ENCODE measurements at regions not wholly inside any gene's neighbourhood (a gene's known extent, or its start where the extent isn't known, plus 50 kb on each side); places are given as distances from the start of the nearest gene placed in this dataset.

DNA sequence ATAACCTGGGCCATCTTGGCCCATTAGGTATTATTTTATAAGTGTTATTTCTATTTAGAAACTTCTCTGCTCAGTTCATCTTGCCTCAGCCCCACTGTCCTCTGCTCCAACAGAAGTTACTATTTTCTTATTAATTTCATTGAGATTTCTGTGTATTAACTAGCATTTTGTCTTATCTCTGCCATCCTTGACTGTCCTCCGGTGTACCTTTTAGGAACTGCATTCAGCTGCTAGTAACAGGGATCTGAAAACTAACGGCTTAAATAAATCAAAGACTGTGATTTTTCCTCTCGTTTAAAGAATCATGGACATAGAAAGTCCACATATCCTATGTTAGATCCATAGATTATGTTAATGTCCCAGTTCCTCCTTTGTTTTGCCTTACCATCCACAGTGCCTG, 382.5 kb downstream of the MATN1 start:
- TF ChIP-seq, protein P1, sequence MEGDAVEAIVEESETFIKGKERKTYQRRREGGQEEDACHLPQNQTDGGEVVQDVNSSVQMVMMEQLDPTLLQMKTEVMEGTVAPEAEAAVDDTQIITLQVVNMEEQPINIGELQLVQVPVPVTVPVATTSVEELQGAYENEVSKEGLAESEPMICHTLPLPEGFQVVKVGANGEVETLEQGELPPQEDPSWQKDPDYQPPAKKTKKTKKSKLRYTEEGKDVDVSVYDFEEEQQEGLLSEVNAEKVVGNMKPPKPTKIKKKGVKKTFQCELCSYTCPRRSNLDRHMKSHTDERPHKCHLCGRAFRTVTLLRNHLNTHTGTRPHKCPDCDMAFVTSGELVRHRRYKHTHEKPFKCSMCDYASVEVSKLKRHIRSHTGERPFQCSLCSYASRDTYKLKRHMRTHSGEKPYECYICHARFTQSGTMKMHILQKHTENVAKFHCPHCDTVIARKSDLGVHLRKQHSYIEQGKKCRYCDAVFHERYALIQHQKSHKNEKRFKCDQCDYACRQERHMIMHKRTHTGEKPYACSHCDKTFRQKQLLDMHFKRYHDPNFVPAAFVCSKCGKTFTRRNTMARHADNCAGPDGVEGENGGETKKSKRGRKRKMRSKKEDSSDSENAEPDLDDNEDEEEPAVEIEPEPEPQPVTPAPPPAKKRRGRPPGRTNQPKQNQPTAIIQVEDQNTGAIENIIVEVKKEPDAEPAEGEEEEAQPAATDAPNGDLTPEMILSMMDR (IDR thresholded peaks at IDR 0.05; ENCODE audit: low read depth, low read length): no peak
- TF ChIP-seq POLR2A (IDR thresholded peaks at IDR 0.05; ENCODE audit: extremely low read depth, insufficient read length) (no peak), MYC (IDR thresholded peaks at IDR 0.05; ENCODE audit: low read depth, low read length) (no peak), MAX (IDR thresholded peaks at IDR 0.05; ENCODE audit: low read depth, low read length) (no peak)

Data from NB4 (cell line).